GM12878 (cell line): ENCODE measurements at regions not wholly inside any gene's neighbourhood (a gene's known extent, or its start where the extent isn't known, plus 50 kb on each side); places are given as distances from the start of the nearest gene placed in this dataset.

Experiments used
- ATAC-seq: fragments of 200-7000 bp; cut with Tn5 transposase; 3 replicates; pipeline ENCODE4 v1.9.1; 2020; ENCODE audit warnings: mild to moderate bottlenecking, moderate library complexity
- BruUV-seq: library from RNA; stranded (reverse); fragments of 400-500 nt; replicated peaks from 2 replicates; lab custom pipeline; 2021; lab: Mats Ljungman, UMichigan
- CTCF ChIA-PET: fragments of 300-600 bp; sonication (Branson Sonifier 250); formaldehyde crosslinking; extraction: SDS; loops from one replicate; lab custom pipeline; 2021; ENCODE audit warnings: inconsistent platforms; lab: Yijun Ruan, JAX
- POLR2A ChIA-PET: fragments of 350-600 bp; formaldehyde crosslinking; extraction: SDS; loops from one replicate; lab custom pipeline; 2021; ENCODE audit warnings: inconsistent platforms; lab: Charles Lee
- RAD21 ChIA-PET: fragments of 300-600 bp; sonication (Branson Sonifier 250); formaldehyde crosslinking; loops from one replicate; lab custom pipeline; 2023; ENCODE audit warnings: antibody characterized with exemption; ENCODE audit not compliant: unreplicated experiment; lab: Charles Lee
- SMC1A ChIA-PET: fragments of 300-600 bp; sonication (Branson Sonifier 250); formaldehyde crosslinking; loops from one replicate; lab custom pipeline; 2023; ENCODE audit not compliant: unreplicated experiment, uncharacterized antibody; lab: Charles Lee
- DNase-seq: peaks from one replicate; pipeline ENCODE4 v3.0.0-alpha.2; 2011; ENCODE audit warnings: low read depth, low spot score
- FAIRE-seq: peaks from 3 replicates; lab custom pipeline; 2011; peaks lifted over from hg19 to GRCh38; lab: Jason Lieb, UNC
- H2AFZ ChIP-seq: 2 replicates; pipeline ENCODE4 v1.6.0; 2011; ENCODE audit warnings: low read depth, low read length, control low read depth; ENCODE audit not compliant: control insufficient read depth
- H3K27ac ChIP-seq: 2 replicates; pipeline ENCODE4 v1.5.1; 2011; ENCODE audit warnings: control low read depth; ENCODE audit not compliant: control insufficient read depth, insufficient read depth
- H3K27me3 ChIP-seq, 2 experiments: replicated peaks in 1 of 2; 2 replicates each; pipeline versions ENCODE4 v1.6.0 to v1.6.1; 2011; ENCODE audit warnings: low read length in 1 of 2; ENCODE audit not compliant: control insufficient read depth in 2 of 2, insufficient read depth in 2 of 2
- H3K36me3 ChIP-seq, 2 experiments: 2 replicates each; pipeline ENCODE4 v1.5.1; 2011; ENCODE audit warnings: low read length in 1 of 2; ENCODE audit not compliant: control insufficient read depth in 2 of 2, insufficient read depth in 2 of 2
- H3K4me1 ChIP-seq: 2 replicates; pipeline ENCODE4 v1.6.1; 2011; ENCODE audit warnings: mild to moderate bottlenecking, low read length, moderate library complexity, mixed read lengths; ENCODE audit not compliant: control insufficient read depth, insufficient read depth
- H3K4me2 ChIP-seq: 2 replicates; pipeline ENCODE4 v1.6.0; 2011; ENCODE audit warnings: control low read depth; ENCODE audit not compliant: control insufficient read depth, insufficient read depth
- H3K4me3 ChIP-seq: fragments of 200-600 bp; sonication (generic); 2 replicates; pipeline ENCODE4 v1.5.1; 2016
- H3K79me2 ChIP-seq: 2 replicates; pipeline ENCODE4 v1.6.0; 2011; ENCODE audit warnings: low read length; ENCODE audit not compliant: control insufficient read depth, insufficient read depth
- H3K9ac ChIP-seq: 2 replicates; pipeline ENCODE4 v1.8.0; 2011; ENCODE audit warnings: low read length, control low read depth, mixed read lengths; ENCODE audit not compliant: control insufficient read depth, insufficient read depth
- H3K9me3 ChIP-seq: replicated peaks from 3 replicates; pipeline ENCODE4 v1.5.1; 2011; ENCODE audit warnings: mild to moderate bottlenecking, low read length; ENCODE audit not compliant: control insufficient read depth, insufficient read depth
- H4K20me1 ChIP-seq: 2 replicates; pipeline ENCODE4 v1.6.0; 2011; ENCODE audit not compliant: control insufficient read depth, insufficient read depth
- ATF7 ChIP-seq: fragments of 450-650 bp; IDR thresholded peaks from 2 replicates; pipeline ENCODE4 v1.6.1; 2016; ENCODE audit warnings: low read depth, mild to moderate bottlenecking
- BMI1 ChIP-seq: fragments of 450-650 bp; IDR thresholded peaks from 2 replicates; pipeline ENCODE4 v1.6.1; 2016; ENCODE audit warnings: mild to moderate bottlenecking, moderate library complexity, borderline replicate concordance
- CBFB ChIP-seq: IDR thresholded peaks from 2 replicates; pipeline ENCODE4 v1.6.1; 2016; ENCODE audit warnings: antibody characterized with exemption, low read depth
- CEBPB ChIP-seq, 2 experiments: fragments of 150-350 bp in 1 of 2; IDR thresholded peaks; 2 replicates each; pipeline ENCODE4 v1.6.1; 2012 to 2014; ENCODE audit warnings: low read depth in 2 of 2, low read length in 2 of 2, borderline replicate concordance in 1 of 2, inconsistent platforms in 1 of 2
- EGR1 ChIP-seq, 2 experiments: IDR thresholded peaks; 1 replicate in 1 of 2; 2 replicates in 1 of 2; pipeline ENCODE4 v1.6.1; 2011 to 2012; ENCODE audit warnings: low read depth in 2 of 2, low read length in 2 of 2, borderline replicate concordance in 1 of 2, mild to moderate bottlenecking in 1 of 2, moderate library complexity in 1 of 2
- NBN ChIP-seq: fragments of 450-650 bp; IDR thresholded peaks from 2 replicates; pipeline ENCODE4 v1.6.1; 2016
- NFYA ChIP-seq: IDR thresholded peaks from 2 replicates; pipeline ENCODE4 v1.6.1; 2011; ENCODE audit warnings: low read depth, mild to moderate bottlenecking, low read length, improper control_type of control experiment, borderline replicate concordance
- POLR2AphosphoS2 ChIP-seq: IDR thresholded peaks from 2 replicates; pipeline ENCODE4 v1.6.1; 2011; ENCODE audit warnings: low read depth, mild to moderate bottlenecking, low read length, improper control_type of control experiment, moderate library complexity
- TCF7 ChIP-seq: IDR thresholded peaks from 2 replicates; pipeline ENCODE4 v1.6.1; 2014; ENCODE audit warnings: antibody characterized with exemption, borderline replicate concordance
- ZNF207 ChIP-seq: fragments of 450-650 bp; IDR thresholded peaks from 2 replicates; pipeline ENCODE4 v1.6.1; 2014; ENCODE audit warnings: antibody characterized with exemption, mild to moderate bottlenecking, borderline replicate concordance
- ZNF622 ChIP-seq: fragments of 450-650 bp; IDR thresholded peaks from 2 replicates; pipeline ENCODE4 v1.6.1; 2017; ENCODE audit warnings: mild to moderate bottlenecking, inconsistent platforms
- WGBS: methylation state at CpG from one replicate; pipeline ENCODE4 v1.1.6; 2016; ENCODE audit warnings: low lambda C conversion rate; ENCODE audit not compliant: insufficient replicate concordance, insufficient coverage; ENCODE audit errors: missing lambda C conversion rate; 5-methylcytosine and 5-hydroxymethylcytosine counted together
- in situ Hi-C: fragments of 300-500 bp; cut with MboI; formaldehyde crosslinking; loops from 9 replicates; pipeline ENCODE4 v1.14.3; 2018; ENCODE audit warnings: mixed read lengths
- intact Hi-C: fragments of 100-400 bp; cut with micrococcal nuclease; formaldehyde crosslinking; loops from one replicate; pipeline ENCODE4 v1.14.2; 2022; ENCODE audit not compliant: unreplicated experiment
- TF ChIP-seq, protein P1 (sequence below): fragments of 450-650 bp; IDR thresholded peaks from 2 replicates; pipeline ENCODE4 v1.6.1; 2016; ENCODE audit warnings: mild to moderate bottlenecking, moderate library complexity, borderline replicate concordance
- TF ChIP-seq, protein P2 (sequence below): IDR thresholded peaks from 2 replicates; pipeline ENCODE4 v1.6.1; 2012; ENCODE audit warnings: low read depth, low read length, improper control_type of control experiment
- TF ChIP-seq, protein P3 (sequence below): fragments of 450-650 bp; IDR thresholded peaks from 2 replicates; pipeline ENCODE4 v1.6.1; 2017; ENCODE audit warnings: borderline replicate concordance
- TF ChIP-seq, protein P4 (sequence below): IDR thresholded peaks from 2 replicates; pipeline ENCODE4 v1.6.1; 2012; ENCODE audit warnings: low read depth, low read length, improper control_type of control experiment
- TF ChIP-seq, protein P5 (sequence below): IDR thresholded peaks from 2 replicates; pipeline ENCODE4 v1.6.1; 2011; ENCODE audit warnings: low read depth, low read length, improper control_type of control experiment, borderline replicate concordance

DNA sequence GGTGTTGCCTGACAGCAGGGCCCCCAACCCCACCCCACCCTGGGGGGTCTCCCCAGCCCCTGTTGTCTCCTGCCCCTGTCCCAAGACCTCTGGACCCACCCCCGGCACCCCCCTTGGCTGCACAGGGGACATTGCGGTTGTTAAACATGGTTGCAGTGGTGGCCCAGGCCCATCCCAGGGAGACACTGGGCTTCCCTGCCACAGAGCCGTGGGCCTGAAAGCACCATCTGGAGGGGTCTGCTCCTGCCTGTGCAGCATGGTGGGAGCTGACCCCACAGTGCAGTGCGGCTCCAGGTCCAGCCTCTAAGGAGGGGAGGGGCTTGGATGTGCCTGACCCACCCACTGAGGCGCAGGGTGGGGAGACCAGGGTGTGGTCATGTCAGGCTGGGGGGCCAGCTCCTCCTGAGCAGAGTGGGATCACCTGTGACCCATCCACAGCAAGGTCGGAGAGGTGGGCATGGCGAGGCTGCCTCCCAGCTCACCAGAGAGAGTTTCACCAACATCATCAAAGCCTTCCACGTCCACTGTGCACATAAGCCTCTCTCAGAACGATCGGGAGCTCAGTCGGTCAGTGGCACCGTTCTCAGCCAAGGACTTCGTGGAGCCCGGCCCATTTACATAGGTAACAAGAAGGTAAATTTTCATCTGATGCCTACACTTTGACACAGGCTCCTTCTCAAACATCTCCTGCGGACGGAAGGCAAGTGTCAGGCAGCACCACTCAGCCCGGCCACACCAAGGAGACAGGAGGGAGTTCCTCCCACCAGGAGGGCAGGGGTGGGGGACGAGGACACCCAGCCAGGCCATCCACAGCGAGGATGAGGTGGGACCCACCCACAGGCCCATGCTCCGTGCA, 201.1 kb downstream of the BRD1 start:
- no TSS peak for BruUV-seq
- POLR2A ChIA-PET = no interaction called here
- no peak for DNase-seq
- no peaks in the 10 kb centered on the region for H3K9me3 ChIP-seq
- in situ Hi-C loops (no loop called here), intact Hi-C loops (no loop called here)
- no peak overlapping the region for H3K4me3 ChIP-seq
- SMC1A ChIA-PET = no interaction called here
- WGBS = 70% methylated on average over 19 of the region's 20 CpGs
- no peak overlapping the region for H3K27ac ChIP-seq
- no peak for ATAC-seq
- H3K9ac ChIP-seq = no peak overlapping the region
- no peaks in the 10 kb centered on the region; a peak in 1 of 4 replicates for H3K36me3 ChIP-seq
- no peaks in the 10 kb centered on the region for H4K20me1 ChIP-seq
- H3K79me2 ChIP-seq = no peaks in the 10 kb centered on the region
- no peaks in the 10 kb centered on the region for H3K27me3 ChIP-seq
- TF ChIP-seq ATF7 (no peak), NBN (no peak), ZNF622 (no peak), TCF7 (no peak), BMI1 (no peak), ZNF207 (no peak), EGR1 (IDR thresholded peaks at IDR 0.05; ENCODE audit: borderline replicate concordance in 1 of 2, low read depth in 2 of 2, low read length in 2 of 2) (no peak), NFYA (no peak), POLR2AphosphoS2 (no peak), CBFB (no peak), CEBPB (IDR thresholded peaks at IDR 0.05; ENCODE audit: borderline replicate concordance in 1 of 2, low read depth in 2 of 2, low read length in 2 of 2) (no peak)
- TF ChIP-seq, protein P1, sequence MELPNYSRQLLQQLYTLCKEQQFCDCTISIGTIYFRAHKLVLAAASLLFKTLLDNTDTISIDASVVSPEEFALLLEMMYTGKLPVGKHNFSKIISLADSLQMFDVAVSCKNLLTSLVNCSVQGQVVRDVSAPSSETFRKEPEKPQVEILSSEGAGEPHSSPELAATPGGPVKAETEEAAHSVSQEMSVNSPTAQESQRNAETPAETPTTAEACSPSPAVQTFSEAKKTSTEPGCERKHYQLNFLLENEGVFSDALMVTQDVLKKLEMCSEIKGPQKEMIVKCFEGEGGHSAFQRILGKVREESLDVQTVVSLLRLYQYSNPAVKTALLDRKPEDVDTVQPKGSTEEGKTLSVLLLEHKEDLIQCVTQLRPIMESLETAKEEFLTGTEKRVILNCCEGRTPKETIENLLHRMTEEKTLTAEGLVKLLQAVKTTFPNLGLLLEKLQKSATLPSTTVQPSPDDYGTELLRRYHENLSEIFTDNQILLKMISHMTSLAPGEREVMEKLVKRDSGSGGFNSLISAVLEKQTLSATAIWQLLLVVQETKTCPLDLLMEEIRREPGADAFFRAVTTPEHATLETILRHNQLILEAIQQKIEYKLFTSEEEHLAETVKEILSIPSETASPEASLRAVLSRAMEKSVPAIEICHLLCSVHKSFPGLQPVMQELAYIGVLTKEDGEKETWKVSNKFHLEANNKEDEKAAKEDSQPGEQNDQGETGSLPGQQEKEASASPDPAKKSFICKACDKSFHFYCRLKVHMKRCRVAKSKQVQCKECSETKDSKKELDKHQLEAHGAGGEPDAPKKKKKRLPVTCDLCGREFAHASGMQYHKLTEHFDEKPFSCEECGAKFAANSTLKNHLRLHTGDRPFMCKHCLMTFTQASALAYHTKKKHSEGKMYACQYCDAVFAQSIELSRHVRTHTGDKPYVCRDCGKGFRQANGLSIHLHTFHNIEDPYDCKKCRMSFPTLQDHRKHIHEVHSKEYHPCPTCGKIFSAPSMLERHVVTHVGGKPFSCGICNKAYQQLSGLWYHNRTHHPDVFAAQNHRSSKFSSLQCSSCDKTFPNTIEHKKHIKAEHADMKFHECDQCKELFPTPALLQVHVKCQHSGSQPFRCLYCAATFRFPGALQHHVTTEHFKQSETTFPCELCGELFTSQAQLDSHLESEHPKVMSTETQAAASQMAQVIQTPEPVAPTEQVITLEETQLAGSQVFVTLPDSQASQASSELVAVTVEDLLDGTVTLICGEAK = no peak
- TF ChIP-seq, protein P2, sequence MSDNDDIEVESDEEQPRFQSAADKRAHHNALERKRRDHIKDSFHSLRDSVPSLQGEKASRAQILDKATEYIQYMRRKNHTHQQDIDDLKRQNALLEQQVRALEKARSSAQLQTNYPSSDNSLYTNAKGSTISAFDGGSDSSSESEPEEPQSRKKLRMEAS = no peak
- TF ChIP-seq, protein P3, sequence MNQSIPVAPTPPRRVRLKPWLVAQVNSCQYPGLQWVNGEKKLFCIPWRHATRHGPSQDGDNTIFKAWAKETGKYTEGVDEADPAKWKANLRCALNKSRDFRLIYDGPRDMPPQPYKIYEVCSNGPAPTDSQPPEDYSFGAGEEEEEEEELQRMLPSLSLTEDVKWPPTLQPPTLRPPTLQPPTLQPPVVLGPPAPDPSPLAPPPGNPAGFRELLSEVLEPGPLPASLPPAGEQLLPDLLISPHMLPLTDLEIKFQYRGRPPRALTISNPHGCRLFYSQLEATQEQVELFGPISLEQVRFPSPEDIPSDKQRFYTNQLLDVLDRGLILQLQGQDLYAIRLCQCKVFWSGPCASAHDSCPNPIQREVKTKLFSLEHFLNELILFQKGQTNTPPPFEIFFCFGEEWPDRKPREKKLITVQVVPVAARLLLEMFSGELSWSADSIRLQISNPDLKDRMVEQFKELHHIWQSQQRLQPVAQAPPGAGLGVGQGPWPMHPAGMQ = no peak
- TF ChIP-seq, protein P4, sequence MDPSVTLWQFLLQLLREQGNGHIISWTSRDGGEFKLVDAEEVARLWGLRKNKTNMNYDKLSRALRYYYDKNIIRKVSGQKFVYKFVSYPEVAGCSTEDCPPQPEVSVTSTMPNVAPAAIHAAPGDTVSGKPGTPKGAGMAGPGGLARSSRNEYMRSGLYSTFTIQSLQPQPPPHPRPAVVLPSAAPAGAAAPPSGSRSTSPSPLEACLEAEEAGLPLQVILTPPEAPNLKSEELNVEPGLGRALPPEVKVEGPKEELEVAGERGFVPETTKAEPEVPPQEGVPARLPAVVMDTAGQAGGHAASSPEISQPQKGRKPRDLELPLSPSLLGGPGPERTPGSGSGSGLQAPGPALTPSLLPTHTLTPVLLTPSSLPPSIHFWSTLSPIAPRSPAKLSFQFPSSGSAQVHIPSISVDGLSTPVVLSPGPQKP = no peak
- TF ChIP-seq, protein P5, sequence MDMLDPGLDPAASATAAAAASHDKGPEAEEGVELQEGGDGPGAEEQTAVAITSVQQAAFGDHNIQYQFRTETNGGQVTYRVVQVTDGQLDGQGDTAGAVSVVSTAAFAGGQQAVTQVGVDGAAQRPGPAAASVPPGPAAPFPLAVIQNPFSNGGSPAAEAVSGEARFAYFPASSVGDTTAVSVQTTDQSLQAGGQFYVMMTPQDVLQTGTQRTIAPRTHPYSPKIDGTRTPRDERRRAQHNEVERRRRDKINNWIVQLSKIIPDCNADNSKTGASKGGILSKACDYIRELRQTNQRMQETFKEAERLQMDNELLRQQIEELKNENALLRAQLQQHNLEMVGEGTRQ = no peak
- H2AFZ ChIP-seq = no peak overlapping the region
- CTCF ChIA-PET = no interaction called here
- no peaks in the 10 kb centered on the region for H3K4me1 ChIP-seq
- no peak overlapping the region for H3K4me2 ChIP-seq
- RAD21 ChIA-PET = no interaction called here
- no peak for FAIRE-seq
